Neural progenitor cell (in vitro differentiated cells): ENCODE measurements at regions not wholly inside any gene's neighbourhood (a gene's known extent, or its start where the extent isn't known, plus 50 kb on each side); places are given as distances from the start of the nearest gene placed in this dataset.
"Not testable (repeated sequence)": the region's sequence is repeated elsewhere in the genome, so short reads cannot be mapped to it uniquely, and the experiment has no call there.

ENCODE experiments used
- DNase-seq: peaks from one replicate; pipeline ENCODE4 v3.0.0-alpha.2; 2016; ENCODE audit warnings: low spot score
- H2AFZ ChIP-seq: fragments of 200-600 bp; sonication (generic); replicated peaks from 2 replicates; pipeline ENCODE4 v1.6.1; 2016; ENCODE audit warnings: antibody characterized with exemption
- H3F3A ChIP-seq: fragments of 200-600 bp; sonication (generic); 2 replicates; pipeline ENCODE4 v1.6.1; 2016; ENCODE audit warnings: antibody characterized with exemption, low read depth
- H3K27ac ChIP-seq: fragments of 200-600 bp; sonication (generic); 2 replicates; pipeline ENCODE4 v1.5.1; 2016; ENCODE audit warnings: mild to moderate bottlenecking
- H3K27me3 ChIP-seq: fragments of 200-600 bp; sonication (generic); 2 replicates; pipeline ENCODE4 v1.6.1; 2016; ENCODE audit warnings: mild to moderate bottlenecking, moderate library complexity
- H3K36me3 ChIP-seq: fragments of 200-600 bp; sonication (generic); 2 replicates; pipeline ENCODE4 v1.5.1; 2016
- H3K4me1 ChIP-seq: fragments of 200-600 bp; sonication (generic); 2 replicates; pipeline ENCODE4 v1.6.1; 2016; ENCODE audit warnings: mixed run types
- H3K4me2 ChIP-seq: fragments of 200-600 bp; sonication (generic); 2 replicates; pipeline ENCODE4 v1.6.1; 2016
- H3K4me3 ChIP-seq: fragments of 200-600 bp; sonication (generic); 2 replicates; pipeline ENCODE4 v1.5.1; 2016
- H3K79me2 ChIP-seq: fragments of 200-600 bp; sonication (generic); 2 replicates; pipeline ENCODE4 v1.6.1; 2016; ENCODE audit warnings: low read depth
- H3K9ac ChIP-seq: fragments of 200-600 bp; sonication (generic); 2 replicates; pipeline ENCODE4 v1.6.1; 2016
- H3K9me3 ChIP-seq: fragments of 200-600 bp; sonication (generic); 2 replicates; pipeline ENCODE4 v1.5.1; 2016; ENCODE audit warnings: low read depth
- H4K20me1 ChIP-seq: fragments of 200-600 bp; sonication (generic); 2 replicates; pipeline ENCODE4 v1.6.1; 2016; ENCODE audit warnings: low read depth
- H3K27ac Mint-ChIP-seq: 3 replicates; pipeline ENCODE4 v1.8.0; 2021; ENCODE audit warnings: mixed read lengths
- H3K27me3 Mint-ChIP-seq: 2 replicates; pipeline ENCODE4 v1.8.0; 2022; ENCODE audit warnings: low read depth, mild to moderate bottlenecking, inconsistent platforms, moderate library complexity, mixed read lengths; ENCODE audit not compliant: insufficient read depth
- H3K36me3 Mint-ChIP-seq: 3 replicates; pipeline ENCODE4 v1.8.0; 2021; ENCODE audit warnings: mixed read lengths
- H3K4me1 Mint-ChIP-seq: 3 replicates; pipeline ENCODE4 v1.8.0; 2021; ENCODE audit warnings: mixed read lengths
- H3K4me3 Mint-ChIP-seq: 3 replicates; pipeline ENCODE4 v1.8.0; 2021; ENCODE audit warnings: mild to moderate bottlenecking, moderate library complexity, mixed read lengths
- H3K9me3 Mint-ChIP-seq: 3 replicates; pipeline ENCODE4 v1.8.0; 2020; ENCODE audit warnings: mixed read lengths
- CTCF ChIP-seq: fragments of 200-600 bp; sonication (generic); IDR thresholded peaks from 2 replicates; pipeline ENCODE4 v1.5.1; 2017; ENCODE audit warnings: antibody characterized with exemption, mild to moderate bottlenecking
- EZH2 ChIP-seq: fragments of 200-600 bp; sonication (generic); IDR thresholded peaks from 2 replicates; pipeline ENCODE4 v1.6.1; 2017; ENCODE audit warnings: antibody characterized with exemption, mild to moderate bottlenecking, moderate library complexity
- EZH2phosphoT487 ChIP-seq: fragments of 200-600 bp; sonication (generic); IDR thresholded peaks from 2 replicates; pipeline ENCODE4 v1.6.1; 2017; ENCODE audit warnings: antibody characterized with exemption

- no peak overlapping the region for H3K27ac Mint-ChIP-seq
- Histone ChIP-seq H3K4me3 (no peak overlapping the region), H3K79me2 (no peaks in the 10 kb centered on the region), H4K20me1 (no peaks in the 10 kb centered on the region), H3K9me3 (peaks cover 5% of the 10 kb centered on the region), H2AFZ (no peak overlapping the region), H3F3A (no peaks in the 10 kb centered on the region), H3K27ac (no peak overlapping the region), H3K9ac (no peak overlapping the region), H3K27me3 (no peaks in the 10 kb centered on the region), H3K4me1 (no peaks in the 10 kb centered on the region), H3K4me2 (no peak overlapping the region), H3K36me3 (no peaks in the 10 kb centered on the region)
- H3K4me1 Mint-ChIP-seq, result peaks cover 2% of the 10 kb centered on the region
- peaks cover 6% of the 10 kb centered on the region for H3K9me3 Mint-ChIP-seq
- H3K27me3 Mint-ChIP-seq, result no peaks in the 10 kb centered on the region
- no peak overlapping the region for H3K4me3 Mint-ChIP-seq
- no peak for DNase-seq
- TF ChIP-seq EZH2phosphoT487, result no peak
- no peak for TF ChIP-seq EZH2
- TF ChIP-seq CTCF, result no peak
- H3K36me3 Mint-ChIP-seq, result no peaks in the 10 kb centered on the region
Observed at GRCh38 chr14:39505812-39506211, 73.6 kb upstream of the FBXO33 start.

DNA sequence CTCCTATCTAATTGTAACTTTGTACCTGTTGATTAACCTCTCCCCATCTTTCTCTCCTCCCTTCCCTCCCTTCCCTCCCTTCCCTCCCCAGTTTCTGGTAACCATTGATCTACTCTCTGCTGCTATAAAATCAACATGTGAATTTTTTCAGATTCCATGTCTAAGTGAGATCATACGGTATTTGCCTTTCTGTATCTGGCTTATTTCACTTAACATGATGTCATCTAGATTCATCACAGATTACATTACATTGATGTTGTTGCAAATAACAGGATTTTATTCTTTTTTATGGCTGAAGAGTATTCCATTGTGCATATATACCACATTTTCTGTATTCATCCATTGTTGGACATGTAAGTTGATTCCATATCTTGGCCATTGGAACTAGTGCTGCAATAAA is 68.0 kb upstream of the FBXO33 start:
- TF ChIP-seq EZH2, result no peak
- no peak for TF ChIP-seq EZH2phosphoT487
- TF ChIP-seq CTCF, result no peak
- Mint-ChIP-seq H3K4me1 (peaks cover 2% of the 10 kb centered on the region), H3K4me3 (no peak overlapping the region), H3K27me3 (no peaks in the 10 kb centered on the region), H3K9me3 (peaks cover 25% of the 10 kb centered on the region), H3K36me3 (peaks cover 6% of the 10 kb centered on the region), H3K27ac (no peak overlapping the region)
- no peak overlapping the region for H3K27ac ChIP-seq
- no peaks in the 10 kb centered on the region for H3K79me2 ChIP-seq
- H3K4me1 ChIP-seq, result no peaks in the 10 kb centered on the region
- no peaks in the 10 kb centered on the region for H3K36me3 ChIP-seq
- H3K4me3 ChIP-seq, result no peak overlapping the region
- no peaks in the 10 kb centered on the region for H3F3A ChIP-seq
- no peaks in the 10 kb centered on the region for H3K9me3 ChIP-seq
- H3K27me3 ChIP-seq, result no peaks in the 10 kb centered on the region
- no peak overlapping the region for H3K9ac ChIP-seq
- H2AFZ ChIP-seq, result no peak overlapping the region
- H3K4me2 ChIP-seq, result no peak overlapping the region
- no peaks in the 10 kb centered on the region for H4K20me1 ChIP-seq
- DNase-seq, result no peak

DNA sequence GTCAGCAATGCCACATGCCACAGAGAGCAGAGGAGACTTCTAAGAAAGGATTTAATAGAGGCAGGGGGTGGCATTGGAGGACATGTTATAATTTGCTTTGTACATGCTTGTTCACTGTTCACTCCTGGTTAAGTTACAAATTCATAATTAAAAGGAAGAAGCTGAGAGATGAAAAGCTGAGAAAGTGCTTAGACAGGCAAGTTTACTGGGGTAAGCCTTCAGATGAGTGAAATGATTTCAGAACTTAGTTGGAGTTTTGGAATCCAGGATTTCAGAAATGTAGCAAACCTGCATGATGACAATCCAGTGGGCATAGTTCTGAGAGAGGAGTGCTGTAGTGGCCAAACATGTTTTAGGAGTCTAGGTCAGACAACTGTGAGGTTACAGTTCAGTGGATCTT is 67.3 kb upstream of the FBXO33 start:
- no peak overlapping the region for H3K27ac ChIP-seq
- no peak overlapping the region for H2AFZ ChIP-seq
- no peaks in the 10 kb centered on the region for H4K20me1 ChIP-seq
- no peak for DNase-seq
- Mint-ChIP-seq H3K4me3 (no peak overlapping the region), H3K9me3 (peaks cover 29% of the 10 kb centered on the region), H3K27me3 (no peaks in the 10 kb centered on the region), H3K4me1 (peaks cover 2% of the 10 kb centered on the region), H3K36me3 (peaks cover 6% of the 10 kb centered on the region), H3K27ac (no peak overlapping the region)
- H3K9me3 ChIP-seq, result no peaks in the 10 kb centered on the region
- no peaks in the 10 kb centered on the region for H3K4me1 ChIP-seq
- no peaks in the 10 kb centered on the region for H3K79me2 ChIP-seq
- no peak overlapping the region for H3K4me2 ChIP-seq
- TF ChIP-seq EZH2phosphoT487 (no peak), CTCF (no peak)
- H3F3A ChIP-seq, result no peaks in the 10 kb centered on the region
- H3K4me3 ChIP-seq, result no peak overlapping the region
- no peak overlapping the region for H3K9ac ChIP-seq
- H3K27me3 ChIP-seq, result no peaks in the 10 kb centered on the region
- no peaks in the 10 kb centered on the region for H3K36me3 ChIP-seq

DNA sequence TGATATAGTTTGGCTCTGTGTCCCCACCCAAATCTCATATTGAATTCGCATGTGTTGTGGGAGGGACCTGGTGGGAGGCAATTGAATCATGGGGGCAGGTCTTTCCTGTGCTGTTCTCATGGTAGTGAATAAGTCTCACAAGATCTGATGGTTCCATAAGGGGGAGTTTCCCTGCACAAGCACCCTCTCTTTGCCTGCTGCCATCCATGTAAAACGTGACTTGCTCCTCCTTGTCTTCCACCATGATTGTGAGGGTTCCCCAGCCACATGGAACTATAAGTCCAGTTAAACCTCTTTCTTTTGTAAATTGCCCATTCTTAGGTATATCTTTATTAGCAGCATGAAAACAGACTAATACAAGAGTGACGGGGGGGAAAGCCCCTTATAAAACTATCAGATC is 65.4 kb upstream of the FBXO33 start:
- DNase-seq, H3K4me1 ChIP-seq, H3K27me3 Mint-ChIP-seq, H3K4me2 ChIP-seq, H3K27me3 ChIP-seq, H2AFZ ChIP-seq, H3K27ac ChIP-seq, H3K36me3 ChIP-seq, H3K4me3 ChIP-seq, H3K36me3 Mint-ChIP-seq, H3K79me2 ChIP-seq, H3K4me1 Mint-ChIP-seq, H3K27ac Mint-ChIP-seq, H3K9ac ChIP-seq, H3K4me3 Mint-ChIP-seq, H3K9me3 ChIP-seq, H4K20me1 ChIP-seq, H3F3A ChIP-seq: not testable (repeated sequence)
- H3K9me3 Mint-ChIP-seq, result peaks cover 31% of the 10 kb centered on the region
